GM13976 (cell line): ENCODE measurements at regions not wholly inside any gene's neighbourhood (a gene's known extent, or its start where the extent isn't known, plus 50 kb on each side); places are given as distances from the start of the nearest gene placed in this dataset.
A peak's percentile ranks its signal among the peaks of the same experiment; 100 is the strongest.

Source experiments
- DNase-seq: peaks from one replicate; pipeline ENCODE4 v3.0.0; 2012; ENCODE audit warnings: low spot score
- CTCF ChIP-seq: IDR thresholded peaks from 2 replicates; pipeline ENCODE4 v1.5.1; 2012; ENCODE audit warnings: borderline replicate concordance, mild to moderate bottlenecking; ENCODE audit not compliant: insufficient read depth; ENCODE audit errors: extremely low read depth, missing control alignments, control extremely low read depth
- in situ Hi-C: fragments of 300-500 bp; cut with MboI; formaldehyde crosslinking; loops from one replicate; pipeline ENCODE4 v1.12.0; 2022; ENCODE audit warnings: low sequenced_read_pairs, mixed read lengths, inconsistent platforms; ENCODE audit not compliant: unreplicated experiment

DNA sequence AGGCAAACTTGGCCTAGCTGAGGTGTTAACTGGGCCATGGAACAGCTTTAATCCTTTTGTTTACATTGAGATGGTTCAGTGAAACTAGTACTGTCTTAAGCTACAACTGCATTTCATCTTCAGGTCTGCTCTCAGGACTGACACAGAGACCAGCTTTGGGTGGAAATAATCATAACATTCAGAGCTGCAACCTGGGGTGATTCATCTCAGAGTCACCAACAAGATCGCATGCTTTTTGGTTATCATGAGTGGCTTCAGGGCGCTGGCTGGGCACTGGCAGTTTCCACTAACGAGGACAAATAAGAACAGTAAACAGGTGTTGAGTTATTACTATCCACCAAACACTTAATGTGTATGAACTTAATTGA lies 60.9 kb upstream of the PAX6 start:
- no peak for DNase-seq
- no peak for TF ChIP-seq CTCF
- in situ Hi-C loops: loop anchor here (25.0 kb wide), 1 partner anchor 485 kb away; no protein-coding TSS in a partner anchor

DNA sequence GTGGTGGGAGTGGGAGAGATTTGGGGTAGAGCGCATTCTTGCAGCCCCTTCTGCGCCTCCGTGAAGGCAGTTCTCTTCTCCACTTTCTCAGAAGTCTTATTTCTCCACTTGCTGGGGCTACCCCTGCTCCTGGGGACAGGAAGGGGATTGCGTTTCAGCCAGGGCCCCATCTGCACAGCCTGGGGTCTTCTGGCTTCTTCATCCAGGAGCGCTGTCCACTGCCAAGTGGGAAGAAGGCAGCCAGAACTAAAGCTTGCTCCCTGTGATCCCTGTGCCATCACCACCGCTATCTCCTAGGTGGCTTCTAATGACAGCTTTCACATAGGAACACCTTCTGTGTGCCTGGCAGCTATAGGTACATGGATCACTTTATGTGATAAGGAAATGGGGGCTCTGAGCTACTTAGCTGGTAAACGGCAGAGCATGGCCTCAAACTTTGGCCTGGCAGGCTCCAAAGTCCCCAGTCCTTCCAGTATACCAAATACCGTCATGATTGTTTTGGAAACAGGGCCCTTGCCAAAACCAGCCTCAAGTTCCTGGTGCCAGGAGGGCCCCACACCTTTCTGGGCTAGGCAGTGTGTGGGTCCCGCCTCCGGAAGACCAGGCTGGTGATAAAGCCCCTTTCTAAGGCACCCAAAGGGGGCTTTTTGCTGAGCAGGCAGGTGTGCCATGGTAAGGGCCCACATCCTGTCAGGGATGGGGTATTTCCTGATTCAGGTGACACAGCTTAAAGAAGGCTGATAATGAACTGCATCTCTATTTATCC lies 60.4 kb upstream of the PAX6 start:
- no peak for TF ChIP-seq CTCF
- in situ Hi-C loops: loop anchor here (25.0 kb wide), 1 partner anchor 484 kb away; no protein-coding TSS in a partner anchor
- no peak for DNase-seq

DNA sequence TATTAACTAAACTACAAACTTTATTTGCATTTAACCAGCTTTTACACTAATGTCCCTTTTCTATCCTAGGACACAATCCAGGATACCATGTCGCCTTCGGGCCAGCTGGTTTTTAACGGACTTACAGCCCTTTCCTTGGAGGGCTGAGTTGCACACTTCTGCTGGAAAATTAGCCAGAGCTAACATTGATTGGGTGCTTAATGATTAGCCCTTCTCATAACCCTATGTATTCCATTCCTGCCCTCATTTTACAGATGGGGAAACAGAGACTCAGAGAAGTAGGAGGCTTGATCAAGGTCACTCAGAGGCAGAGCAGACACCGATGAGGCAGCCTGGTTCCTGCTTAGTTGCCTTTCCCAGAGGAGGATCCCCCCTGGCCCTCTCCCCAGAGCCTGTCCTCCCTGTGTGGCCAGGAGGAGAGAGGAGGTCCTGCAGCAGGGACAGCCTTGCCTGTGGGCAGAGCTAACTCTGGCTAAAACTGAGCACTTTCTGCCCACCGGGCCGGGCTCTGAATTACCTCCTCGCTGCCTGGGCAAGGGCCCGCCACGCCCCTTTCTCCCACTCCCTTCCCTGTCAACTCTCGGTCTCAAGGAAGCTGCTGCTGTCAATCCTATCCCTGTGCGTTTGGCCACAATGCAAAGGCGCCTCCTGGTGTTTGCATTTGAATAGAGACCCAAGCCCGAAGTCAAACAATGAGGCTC lies 59.6 kb upstream of the PAX6 start:
- in situ Hi-C loops: loop anchor here (25.0 kb wide), 1 partner anchor 483 kb away; no protein-coding TSS in a partner anchor
- peak; percentile 47 for TF ChIP-seq CTCF

DNA sequence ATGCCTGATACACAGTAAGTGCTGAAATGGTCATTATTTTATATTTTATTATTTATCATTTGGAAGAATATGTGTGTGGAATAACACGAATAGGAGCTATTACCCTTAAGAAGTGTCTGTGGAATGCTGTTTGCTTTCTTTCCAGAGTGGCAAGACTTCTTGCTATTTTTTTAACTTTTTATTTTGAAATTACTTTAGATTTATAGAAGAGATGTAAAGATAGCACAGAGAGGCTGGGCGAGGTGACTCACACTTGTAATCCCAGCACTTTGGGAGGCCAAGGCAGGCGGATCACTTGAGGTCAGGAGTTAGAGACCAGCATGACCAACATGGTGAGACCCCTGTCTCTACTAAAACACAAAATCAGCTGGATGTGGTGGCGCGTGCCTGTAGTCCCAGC lies 58.9 kb upstream of the PAX6 start:
- no peak for DNase-seq
- in situ Hi-C loops: loop anchor here (25.0 kb wide), 1 partner anchor 483 kb away; no protein-coding TSS in a partner anchor
- no peak for TF ChIP-seq CTCF

More for the DNA sequence above, 59.6 kb upstream of the PAX6 start:
- peak; percentile 55 for DNase-seq

- no peak for TF ChIP-seq CTCF
- in situ Hi-C loops: loop anchor here (25.0 kb wide), 1 partner anchor 478 kb away; no protein-coding TSS in a partner anchor
- no peak for DNase-seq
Observed at GRCh38 chr11:31865606-31866300, 54.6 kb upstream of the PAX6 start.

- in situ Hi-C loops: loop anchor here (25.0 kb wide), 1 partner anchor 476 kb away; no protein-coding TSS in a partner anchor
- no peak for TF ChIP-seq CTCF
- DNase-seq: no peak
Observed at GRCh38 chr11:31863170-31863832, 52.2 kb upstream of the PAX6 start.
